HG03280 (cell line): ENCODE measurements at regions not wholly inside any gene's neighbourhood (a gene's known extent, or its start where the extent isn't known, plus 50 kb on each side); places are given as distances from the start of the nearest gene placed in this dataset.

ENCODE experiments used
- ATAC-seq: cut with Tn5 transposase; IDR thresholded peaks from one replicate; pipeline ENCODE4 v1.9.1; 2021; ENCODE audit warnings: mild to moderate bottlenecking, moderate library complexity; ENCODE audit not compliant: unreplicated experiment

GRCh38 chr13:68697551-68697950 is 1410.1 kb upstream of the ATXN8OS start:
- ATAC-seq, result no peak

DNA sequence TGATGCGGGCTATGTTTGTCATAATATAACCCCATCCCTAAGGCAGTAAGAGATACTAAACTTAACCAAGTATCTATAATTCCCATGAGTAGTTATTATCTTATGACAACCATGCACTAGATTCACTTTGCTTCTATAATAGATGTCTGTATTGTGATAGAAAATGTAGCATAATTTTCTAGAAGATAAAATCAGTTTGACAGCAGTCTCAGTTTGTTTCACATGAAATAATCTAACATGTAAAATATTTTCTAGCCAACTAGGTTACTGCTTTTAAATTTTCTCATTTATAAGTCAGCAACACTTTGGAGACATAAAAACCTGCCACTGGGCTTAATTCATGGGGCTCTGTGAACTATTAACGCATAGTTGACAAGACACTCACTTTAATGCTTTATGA is 1410.7 kb upstream of the ATXN8OS start:
- ATAC-seq, result no peak

- no peak for ATAC-seq
These were observed 1415.6 kb upstream of the ATXN8OS start for GRCh38 chr13:68692049-68692448.

- ATAC-seq, result no peak
These were observed 1417.1 kb upstream of the ATXN8OS start for GRCh38 chr13:68690567-68690966.

DNA sequence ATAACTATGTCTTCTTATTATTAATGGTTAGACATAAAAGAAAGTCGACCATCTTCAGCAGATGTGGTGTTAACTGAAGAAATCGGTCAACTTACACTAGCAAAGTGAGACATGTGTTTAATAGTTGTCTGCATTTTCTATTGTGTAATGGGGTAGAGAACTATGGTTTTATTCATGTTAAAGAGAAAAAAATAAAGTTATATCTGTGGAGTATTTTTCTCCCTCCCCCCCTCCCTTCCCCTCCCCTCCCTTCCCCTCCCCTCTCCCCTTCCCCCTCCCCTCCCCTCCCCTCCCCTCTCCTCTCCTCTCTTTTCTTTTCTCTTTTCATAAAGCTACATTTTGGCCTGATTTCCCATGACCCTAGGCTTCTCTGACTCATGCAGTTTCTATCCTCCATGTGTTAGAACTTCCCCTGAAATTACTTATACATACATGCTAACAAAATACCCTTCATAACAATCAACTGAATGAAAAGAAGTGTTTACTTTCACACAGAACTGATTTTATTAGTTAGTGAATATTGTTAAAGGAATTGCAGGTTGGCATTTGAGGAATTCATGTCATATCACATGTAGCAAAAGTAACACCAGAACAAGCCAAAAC is 1431.0 kb upstream of the ATXN8OS start:
- no peak for ATAC-seq

DNA sequence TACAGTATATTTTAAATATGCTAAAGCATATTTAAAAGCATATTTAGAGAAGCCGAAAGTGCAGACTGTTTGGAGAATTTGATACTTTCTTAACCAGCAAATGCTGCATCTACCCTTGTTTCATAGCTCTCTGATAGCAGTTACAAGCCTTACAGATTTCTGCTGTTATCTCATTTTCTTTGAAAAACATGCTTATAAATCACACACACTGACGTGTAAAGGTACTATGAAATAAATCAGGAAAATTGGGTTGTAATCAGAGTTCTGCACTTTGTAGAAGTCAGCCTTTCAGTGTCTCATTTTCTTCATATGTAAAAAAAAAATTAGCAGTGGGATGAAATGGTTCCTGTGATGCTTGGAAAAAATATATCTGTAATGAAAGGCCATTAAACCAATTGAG is 1432.4 kb upstream of the ATXN8OS start:
- ATAC-seq, result no peak

DNA sequence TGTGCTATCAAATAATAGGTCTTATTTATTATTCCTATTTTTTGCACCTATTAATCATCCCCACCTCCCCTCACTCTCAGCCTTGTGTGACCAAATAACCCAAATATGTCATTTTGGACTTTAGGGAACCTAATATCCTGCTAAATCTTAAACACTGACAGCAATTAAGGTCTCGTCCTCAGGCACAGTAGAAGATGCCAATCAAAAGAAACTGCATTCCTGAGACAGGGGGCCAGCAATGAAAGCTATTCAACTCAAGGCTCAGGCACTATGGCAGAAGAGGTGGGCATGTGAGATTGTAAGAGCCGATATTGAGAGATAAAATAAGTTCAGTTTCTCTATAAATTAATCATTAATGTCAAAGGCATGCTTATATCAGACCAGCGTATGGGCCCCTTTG is 1437.7 kb upstream of the PCDH9 start:
- no peak for ATAC-seq

DNA sequence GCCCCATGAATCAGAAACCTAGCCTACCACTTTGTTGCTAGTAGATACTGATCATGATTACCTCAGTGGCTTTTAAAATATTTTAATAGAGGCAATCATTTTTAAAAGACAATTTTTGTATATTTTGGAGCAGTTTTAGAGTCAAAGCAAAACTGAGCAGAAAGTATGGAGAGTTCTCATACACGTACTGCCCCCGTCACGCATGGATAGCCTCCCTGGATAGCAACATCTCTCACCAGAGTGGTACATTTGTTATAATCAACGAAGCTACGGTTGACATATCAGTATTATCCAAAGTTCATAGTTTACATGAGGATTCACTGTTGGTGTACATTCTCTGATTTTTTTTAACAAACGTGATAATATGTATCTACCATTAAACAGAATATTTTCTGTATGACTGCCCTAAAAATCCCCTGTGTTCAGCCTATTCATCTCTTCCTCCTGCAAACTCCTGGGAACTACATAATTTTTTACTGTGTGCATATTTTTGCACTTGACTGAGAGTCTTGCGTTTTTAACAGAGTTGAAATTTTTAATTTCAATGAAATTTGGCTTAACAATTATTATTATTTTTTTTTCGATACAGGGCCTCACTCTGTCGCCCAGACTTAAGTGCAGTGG is 1436.8 kb upstream of the PCDH9 start:
- ATAC-seq, result no peak

DNA sequence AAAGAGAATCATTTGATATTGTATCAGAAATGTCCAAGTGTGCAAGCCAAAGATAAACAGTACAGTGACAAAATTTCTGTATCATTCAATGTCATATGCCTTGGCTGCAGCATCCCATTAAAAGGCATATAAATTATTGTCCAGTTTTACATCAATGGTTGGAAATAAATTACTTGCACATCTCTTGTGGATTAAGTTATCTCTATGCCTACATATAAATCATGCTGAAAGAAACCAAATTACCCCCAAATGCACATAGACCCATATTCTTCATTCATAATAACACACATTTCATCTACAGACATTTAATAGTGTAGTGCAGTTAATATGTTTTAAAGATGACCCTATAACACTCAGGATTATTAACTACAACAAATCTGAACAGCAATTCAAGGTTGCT is 1415.7 kb upstream of the PCDH9 start:
- ATAC-seq, result no peak

DNA sequence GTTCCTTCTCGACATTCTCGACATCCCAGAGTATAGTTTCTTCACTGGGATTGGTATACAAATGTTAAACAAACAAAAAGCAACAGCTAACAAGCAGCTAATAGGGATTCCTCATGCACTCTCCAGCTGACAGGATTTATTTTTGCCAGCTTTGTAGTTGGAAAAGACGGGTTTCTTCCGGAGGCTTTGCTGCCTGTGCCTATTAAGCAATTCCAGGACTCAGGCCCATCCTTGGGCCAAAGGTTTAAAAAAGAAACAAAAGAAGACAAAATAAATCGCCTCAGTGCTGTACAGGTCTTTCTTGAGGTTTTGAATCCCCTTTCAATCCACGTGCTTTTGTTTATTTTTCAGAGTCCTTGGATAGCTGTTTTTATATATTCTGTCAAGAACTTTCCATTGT is 1414.5 kb upstream of the PCDH9 start:
- ATAC-seq, result no peak

DNA sequence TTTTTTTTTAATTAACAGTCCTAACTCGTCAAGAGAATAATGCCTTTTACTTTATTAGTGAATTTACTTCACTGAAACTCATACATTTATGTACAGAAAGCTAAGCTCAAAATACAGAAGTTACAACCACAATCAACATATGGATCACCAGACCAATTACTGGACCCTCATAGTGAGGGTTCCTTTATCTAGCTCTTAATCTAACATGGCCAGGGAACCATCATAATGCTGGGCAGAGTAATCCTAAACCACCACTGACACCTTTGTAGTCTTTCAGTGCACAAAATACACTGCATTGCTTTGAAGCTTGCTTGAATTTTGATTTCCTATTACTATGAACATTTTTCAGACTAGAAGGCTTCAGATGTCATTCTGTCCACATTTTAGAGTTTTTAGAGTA is 1406.6 kb upstream of the PCDH9 start:
- no peak for ATAC-seq

DNA sequence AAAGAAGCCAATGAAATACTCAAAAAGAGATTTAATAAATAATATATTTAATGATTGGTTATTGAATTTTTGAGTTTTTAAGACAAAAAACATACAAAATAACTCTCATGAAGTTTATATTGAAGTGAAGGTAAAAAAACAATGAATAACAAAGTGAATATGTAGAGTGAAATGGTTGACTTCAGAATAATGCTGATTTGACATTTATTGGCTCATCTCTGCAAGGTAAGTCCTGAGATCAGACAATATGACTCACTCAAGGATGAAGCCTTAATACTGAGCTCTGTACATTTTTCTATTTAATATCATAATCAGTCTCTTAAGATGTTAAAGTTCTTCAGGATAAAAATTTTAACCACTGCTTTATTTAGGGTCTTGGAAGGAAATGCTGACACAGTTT is 1398.9 kb upstream of the PCDH9 start:
- ATAC-seq, result no peak

DNA sequence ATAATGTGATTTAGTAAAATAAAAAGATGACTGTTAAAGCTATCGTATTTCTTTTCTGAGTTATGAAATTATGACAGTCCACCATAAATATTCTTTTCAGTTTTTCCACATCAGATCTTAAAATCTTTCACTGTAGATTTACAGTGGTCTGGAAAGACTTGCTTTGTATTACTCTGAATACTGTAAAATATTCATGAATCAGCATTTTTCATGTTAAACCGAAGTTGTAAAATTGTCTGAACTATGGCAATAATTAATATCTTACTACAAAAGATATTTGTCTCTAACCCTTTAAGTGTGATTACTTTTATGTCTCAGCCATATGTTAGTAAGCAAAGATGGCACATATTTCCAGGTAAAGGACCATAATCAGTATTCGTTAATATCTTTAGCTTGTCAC is 1397.2 kb upstream of the PCDH9 start:
- ATAC-seq, result no peak

- ATAC-seq, result no peak
These were observed 1386.6 kb upstream of the PCDH9 start for GRCh38 chr13:68616600-68617222.

- no peak for ATAC-seq
These were observed 1379.5 kb upstream of the PCDH9 start for GRCh38 chr13:68609661-68610060.

- ATAC-seq, result no peak
These were observed 1378.0 kb upstream of the PCDH9 start for GRCh38 chr13:68608147-68608546.

DNA sequence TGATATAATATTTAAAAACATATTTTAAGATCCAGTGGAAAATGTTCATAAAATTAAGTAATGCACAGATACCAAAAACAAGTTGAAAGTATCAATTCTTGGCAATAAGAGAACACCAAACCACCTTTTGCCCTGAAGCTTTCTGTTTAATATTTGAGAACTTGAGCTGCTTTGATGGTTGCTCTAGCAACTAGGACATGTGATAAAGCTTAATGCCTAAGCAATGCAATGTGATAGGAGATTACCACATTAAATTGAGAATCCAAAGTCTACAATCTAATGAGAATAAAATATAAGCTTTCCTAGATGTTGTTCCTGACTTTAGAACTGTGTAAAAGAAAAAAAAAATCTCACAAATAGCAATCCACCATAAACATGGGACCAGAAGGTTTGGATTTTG is 1367.5 kb upstream of the PCDH9 start:
- no peak for ATAC-seq

DNA sequence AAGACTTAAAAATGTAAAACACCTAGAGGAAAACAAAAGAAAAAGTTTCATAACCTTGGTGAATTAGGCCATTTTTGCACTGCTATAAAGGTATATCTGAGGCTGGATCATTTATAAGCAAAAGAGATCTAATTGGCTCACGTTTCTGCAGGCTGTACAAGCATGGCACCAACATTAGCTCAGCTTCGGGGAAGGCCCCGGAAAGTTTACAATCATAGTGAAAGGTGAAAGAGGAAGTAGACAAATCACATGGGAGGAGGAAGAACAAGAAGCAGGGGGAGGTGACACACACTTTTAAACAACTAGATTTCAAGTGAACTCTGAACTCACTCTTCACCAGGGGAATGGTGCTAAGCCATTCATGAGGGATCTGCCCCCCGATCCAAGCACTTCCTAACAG is 1358.5 kb upstream of the PCDH9 start:
- peak; percentile 96 for ATAC-seq

- ATAC-seq, result no peak
These were observed 1354.6 kb upstream of the PCDH9 start for GRCh38 chr13:68584776-68585175.

DNA sequence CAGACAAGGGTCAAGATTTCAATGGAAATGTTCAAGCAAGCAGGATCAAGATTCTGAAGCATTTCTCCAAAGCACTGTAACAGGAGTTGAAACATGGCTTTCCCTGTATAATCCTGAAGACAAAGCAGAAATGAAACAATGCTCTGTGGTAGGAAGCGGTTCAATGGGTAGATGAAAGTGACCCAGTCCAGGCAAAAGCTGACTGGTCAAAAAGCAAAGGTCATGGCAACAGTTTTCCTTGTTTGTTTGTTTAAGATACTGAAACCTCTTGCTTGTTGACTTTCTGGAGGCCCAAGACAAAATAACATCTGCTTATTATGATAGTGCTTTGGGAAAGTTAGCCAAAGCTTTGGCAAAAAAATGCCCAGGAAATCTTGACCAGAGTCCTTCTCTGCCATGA is 1343.9 kb upstream of the PCDH9 start:
- ATAC-seq, result no peak

DNA sequence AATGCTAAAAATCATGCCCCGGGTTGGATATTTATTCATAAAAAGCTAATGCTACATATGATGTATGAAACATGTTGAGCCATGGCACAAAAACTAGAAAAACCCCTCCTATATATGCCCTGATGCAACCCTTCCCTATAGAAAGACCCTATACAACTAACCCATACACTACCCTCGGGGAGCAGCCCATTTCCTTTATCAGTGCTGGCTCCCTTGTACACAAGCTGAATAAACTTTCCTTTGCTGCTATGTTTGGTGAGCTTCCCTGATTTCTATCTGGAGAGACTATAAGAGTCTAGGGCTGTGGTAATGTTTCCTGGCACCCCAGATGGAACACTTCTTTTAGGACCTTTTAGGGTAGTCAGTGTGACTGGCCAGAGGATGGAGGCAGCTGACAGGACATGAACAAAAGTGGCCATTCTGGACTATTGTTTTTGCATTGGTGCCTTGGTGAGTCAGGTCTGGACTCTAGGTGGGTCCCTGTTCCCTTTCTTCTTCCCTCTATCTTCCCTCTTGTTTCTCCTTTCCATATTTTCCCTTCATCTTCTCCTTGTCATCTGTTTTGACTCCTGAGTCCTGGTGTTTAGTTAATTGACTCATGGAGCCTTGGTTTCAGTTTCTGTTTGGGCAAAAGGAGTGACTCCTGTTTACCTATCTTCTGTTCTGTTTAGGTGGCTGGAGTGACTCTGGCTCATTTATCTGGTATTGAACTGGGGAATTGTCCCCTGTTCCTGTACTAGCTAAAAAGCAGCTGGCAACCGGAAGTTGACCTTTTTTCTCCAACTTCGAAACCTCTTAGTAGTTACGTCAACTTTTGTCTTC is 1321.8 kb upstream of the PCDH9 start:
- ATAC-seq, result no peak

- no peak for ATAC-seq
These were observed 1320.2 kb upstream of the PCDH9 start for GRCh38 chr13:68550330-68550729.
